NCI-H2107 (cell line): ENCODE measurements at regions not wholly inside any gene's neighbourhood (a gene's known extent, or its start where the extent isn't known, plus 50 kb on each side); places are given as distances from the start of the nearest gene placed in this dataset.

Experiments
- DNase-seq: peaks from one replicate; lab custom pipeline; 2025; lab: John Stamatoyannopoulos, UW

- no peak for DNase-seq
Measured at GRCh38 chr11:97684486-97685439, 1295.0 kb downstream of the JRKL start.

GRCh38 chr11:97685695-97686094 lies 1295.9 kb downstream of the JRKL start:
- DNase-seq: no peak

GRCh38 chr11:97687111-97687510 lies 1297.3 kb downstream of the JRKL start:
- no peak for DNase-seq

- DNase-seq: no peak
Measured at GRCh38 chr11:97691061-97691460, 1301.2 kb downstream of the JRKL start.

GRCh38 chr11:97702951-97703350 lies 1313.1 kb downstream of the JRKL start:
- DNase-seq: no peak

GRCh38 chr11:97703851-97704250 lies 1314.0 kb downstream of the JRKL start:
- no peak for DNase-seq

- DNase-seq: peak; percentile 58
Measured at GRCh38 chr11:97705441-97705840, 1315.3 kb upstream of the CNTN5 start.

- DNase-seq: no peak
Measured at GRCh38 chr11:97717922-97718321, 1302.8 kb upstream of the CNTN5 start.

- no peak for DNase-seq
Measured at GRCh38 chr11:97722065-97722464, 1298.7 kb upstream of the CNTN5 start.

- no peak for DNase-seq
Measured at GRCh38 chr11:97722721-97723120, 1298.0 kb upstream of the CNTN5 start.

- no peak for DNase-seq
Measured at GRCh38 chr11:97729546-97730272, 1291.0 kb upstream of the CNTN5 start.

GRCh38 chr11:97732011-97732632 lies 1288.6 kb upstream of the CNTN5 start:
- no peak for DNase-seq

GRCh38 chr11:97738751-97739150 lies 1282.0 kb upstream of the CNTN5 start:
- DNase-seq: no peak

- no peak for DNase-seq
Measured at GRCh38 chr11:97739932-97740800, 1280.6 kb upstream of the CNTN5 start.

GRCh38 chr11:97740801-97741151 lies 1280.0 kb upstream of the CNTN5 start:
- no peak for DNase-seq

- DNase-seq: no peak
Measured at GRCh38 chr11:97742717-97743116, 1278.0 kb upstream of the CNTN5 start.

GRCh38 chr11:97743205-97743742 lies 1277.5 kb upstream of the CNTN5 start:
- DNase-seq: no peak

- no peak for DNase-seq
Measured at GRCh38 chr11:97745515-97746050, 1275.2 kb upstream of the CNTN5 start.

- no peak for DNase-seq
Measured at GRCh38 chr11:97746818-97747217, 1273.9 kb upstream of the CNTN5 start.

GRCh38 chr11:97751405-97751804 lies 1269.3 kb upstream of the CNTN5 start:
- no peak for DNase-seq

- no peak for DNase-seq
Measured at GRCh38 chr11:97751952-97752351, 1268.8 kb upstream of the CNTN5 start.
